Panc1 (cell line): ENCODE measurements at regions not wholly inside any gene's neighbourhood (a gene's known extent, or its start where the extent isn't known, plus 50 kb on each side); places are given as distances from the start of the nearest gene placed in this dataset.

Experiments used
- ATAC-seq: fragments of 200-7000 bp; cut with Tn5 transposase; 2 replicates; pipeline ENCODE4 v1.9.1; 2020; ENCODE audit warnings: mild to moderate bottlenecking, moderate library complexity
- BruUV-seq: library from RNA; stranded (reverse); fragments of 400-500 nt; replicated peaks from 2 replicates; lab custom pipeline; 2021; lab: Mats Ljungman, UMichigan
- CTCF ChIA-PET: fragments of 300-600 bp; sonication (Branson Sonifier 250); formaldehyde crosslinking; loops from one replicate; lab custom pipeline; 2022; ENCODE audit warnings: antibody characterized with exemption; lab: Charles Lee
- POLR2A ChIA-PET: fragments of 300-600 bp; sonication (Branson Sonifier 250); formaldehyde crosslinking; loops from one replicate; lab custom pipeline; 2022; ENCODE audit warnings: antibody characterized with exemption; lab: Charles Lee
- DNase-seq: peaks from one replicate; pipeline ENCODE4 v3.0.0-alpha.2; 2010; ENCODE audit warnings: low read depth, low spot score
- H3K27ac ChIP-seq: 2 replicates; pipeline ENCODE4 v1.5.1; 2011; ENCODE audit warnings: mild to moderate bottlenecking, low read length, inconsistent platforms
- H3K27me3 ChIP-seq: fragments of 200-500 bp; sonication (Bioruptor generic); 2 replicates; pipeline ENCODE4 v1.6.0; 2014; ENCODE audit warnings: low read length, inconsistent platforms; ENCODE audit not compliant: control insufficient read depth, insufficient read depth
- H3K36me3 ChIP-seq: fragments of 200-500 bp; sonication (Bioruptor generic); 2 replicates; pipeline ENCODE4 v1.5.1; 2014; ENCODE audit warnings: inconsistent platforms, mild to moderate bottlenecking, low read length, moderate library complexity; ENCODE audit not compliant: control insufficient read depth, insufficient read depth
- H3K4me1 ChIP-seq: 2 replicates; pipeline ENCODE4 v1.5.1; 2011; ENCODE audit warnings: inconsistent platforms, mild to moderate bottlenecking, low read length, moderate library complexity; ENCODE audit not compliant: control insufficient read depth, insufficient read depth
- H3K4me3 ChIP-seq, 2 experiments: 2 replicates each; pipeline ENCODE4 v1.5.1; 2011 to 2012; ENCODE audit warnings: low read depth in 2 of 2, low read length in 2 of 2, mild to moderate bottlenecking in 2 of 2, inconsistent platforms in 1 of 2, moderate library complexity in 1 of 2
- H3K9me3 ChIP-seq: fragments of 200-500 bp; sonication (Bioruptor generic); 2 replicates; pipeline ENCODE4 v1.5.1; 2014; ENCODE audit warnings: low read depth, mild to moderate bottlenecking, inconsistent platforms, low read length, moderate library complexity; ENCODE audit not compliant: control insufficient read depth, insufficient read depth
- POLR2AphosphoS5 ChIP-seq: IDR thresholded peaks from 2 replicates; pipeline ENCODE4 v1.6.1; 2012; ENCODE audit warnings: mild to moderate bottlenecking, low read depth, low read length, moderate library complexity
- REST ChIP-seq, 2 experiments: IDR thresholded peaks; 2 replicates each; pipeline ENCODE4 v1.6.1; 2011 to 2012; ENCODE audit warnings: low read depth in 2 of 2, control low read depth in 1 of 2, low read length in 1 of 2, mild to moderate bottlenecking in 1 of 2, moderate library complexity in 1 of 2; ENCODE audit not compliant: insufficient read depth in 1 of 2
- SIN3A ChIP-seq: IDR thresholded peaks from 2 replicates; pipeline ENCODE4 v1.6.1; 2012; ENCODE audit warnings: low read depth, mild to moderate bottlenecking, low read length, moderate library complexity, borderline replicate concordance; ENCODE audit not compliant: insufficient read depth
- TCF7L2 ChIP-seq: IDR thresholded peaks from 2 replicates; pipeline ENCODE4 v1.6.1; 2011; ENCODE audit warnings: mild to moderate bottlenecking, low read depth, low read length, inconsistent platforms
- in situ Hi-C: cut with HindIII; loops from 2 replicates; pipeline ENCODE4 v1.10.0; 2016; ENCODE audit warnings: low sequenced_read_pairs, low pct_unique_long_range_greater_than_20kb
- intact Hi-C: fragments of 100-400 bp; cut with micrococcal nuclease; formaldehyde crosslinking; loops from one replicate; pipeline ENCODE4 v1.10.0; 2022; ENCODE audit not compliant: unreplicated experiment
- TF ChIP-seq, protein P1 (sequence below): fragments of 450-650 bp; IDR thresholded peaks from 2 replicates; pipeline ENCODE4 v1.5.1; 2017; ENCODE audit warnings: mild to moderate bottlenecking

DNA sequence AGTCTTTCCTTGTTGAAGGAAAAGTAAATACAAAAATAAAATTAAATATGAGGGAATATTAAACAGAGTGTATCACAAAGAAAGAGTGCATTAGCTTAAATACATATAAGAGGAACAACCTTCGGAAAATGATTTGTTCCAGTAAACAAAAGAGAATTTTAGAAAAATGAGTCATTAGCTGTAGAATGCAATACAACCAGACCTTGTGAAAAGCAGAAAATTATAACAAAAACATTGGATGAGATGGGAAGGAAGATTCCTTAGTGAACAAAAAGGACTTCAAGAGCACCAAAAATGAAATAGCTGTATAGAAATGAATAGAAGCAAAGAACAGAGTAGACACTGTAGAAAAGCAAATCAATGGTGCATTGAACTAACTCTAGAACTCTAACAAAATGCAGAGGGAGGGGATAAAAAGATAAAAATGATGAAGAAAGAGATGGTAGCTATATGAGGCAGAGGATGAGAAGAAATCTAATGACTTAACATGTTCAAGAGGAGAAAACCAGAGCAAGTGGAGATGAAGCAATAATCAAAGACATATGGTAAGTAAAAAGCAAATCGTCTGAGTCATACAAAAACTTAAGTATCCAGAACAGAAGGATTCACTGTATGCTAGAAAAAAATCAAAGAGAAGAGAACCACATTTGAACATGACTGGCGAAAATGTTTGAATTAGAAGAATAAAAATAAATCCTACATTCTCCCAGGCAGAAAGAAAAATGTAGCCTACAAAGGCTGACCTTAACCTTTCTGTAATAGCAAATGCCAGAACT lies 190.5 kb downstream of the TMEM26 start:
- no TSS peak for BruUV-seq
- intact Hi-C loops, result no loop called here
- no peaks in the 10 kb centered on the region for H3K36me3 ChIP-seq
- H3K4me3 ChIP-seq, result no peak overlapping the region
- in situ Hi-C loops, result no loop called here
- no peak for DNase-seq
- no peak for TF ChIP-seq POLR2AphosphoS5
- no peak for TF ChIP-seq SIN3A
- TF ChIP-seq, protein P1, sequence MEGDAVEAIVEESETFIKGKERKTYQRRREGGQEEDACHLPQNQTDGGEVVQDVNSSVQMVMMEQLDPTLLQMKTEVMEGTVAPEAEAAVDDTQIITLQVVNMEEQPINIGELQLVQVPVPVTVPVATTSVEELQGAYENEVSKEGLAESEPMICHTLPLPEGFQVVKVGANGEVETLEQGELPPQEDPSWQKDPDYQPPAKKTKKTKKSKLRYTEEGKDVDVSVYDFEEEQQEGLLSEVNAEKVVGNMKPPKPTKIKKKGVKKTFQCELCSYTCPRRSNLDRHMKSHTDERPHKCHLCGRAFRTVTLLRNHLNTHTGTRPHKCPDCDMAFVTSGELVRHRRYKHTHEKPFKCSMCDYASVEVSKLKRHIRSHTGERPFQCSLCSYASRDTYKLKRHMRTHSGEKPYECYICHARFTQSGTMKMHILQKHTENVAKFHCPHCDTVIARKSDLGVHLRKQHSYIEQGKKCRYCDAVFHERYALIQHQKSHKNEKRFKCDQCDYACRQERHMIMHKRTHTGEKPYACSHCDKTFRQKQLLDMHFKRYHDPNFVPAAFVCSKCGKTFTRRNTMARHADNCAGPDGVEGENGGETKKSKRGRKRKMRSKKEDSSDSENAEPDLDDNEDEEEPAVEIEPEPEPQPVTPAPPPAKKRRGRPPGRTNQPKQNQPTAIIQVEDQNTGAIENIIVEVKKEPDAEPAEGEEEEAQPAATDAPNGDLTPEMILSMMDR, result no peak
- TF ChIP-seq TCF7L2, result no peak
- TF ChIP-seq REST (IDR thresholded peaks at IDR 0.05; ENCODE audit: insufficient read depth in 1 of 2, low read depth in 2 of 2, low read length in 1 of 2), result no peak
- ChIA-PET CTCF (no interaction called here), POLR2A (no interaction called here)
- H3K27ac ChIP-seq, result no peak overlapping the region
- no peaks in the 10 kb centered on the region for H3K4me1 ChIP-seq
- H3K27me3 ChIP-seq, result no peaks in the 10 kb centered on the region
- no peaks in the 10 kb centered on the region for H3K9me3 ChIP-seq
- ATAC-seq, result no peak

- no peaks in the 10 kb centered on the region for H3K36me3 ChIP-seq
- intact Hi-C loops (no loop called here), in situ Hi-C loops (no loop called here)
- BruUV-seq, result no TSS peak
- no peak overlapping the region for H3K27ac ChIP-seq
- TF ChIP-seq REST (IDR thresholded peaks at IDR 0.05; ENCODE audit: insufficient read depth in 1 of 2, low read depth in 2 of 2, low read length in 1 of 2) (no peak), TCF7L2 (no peak)
- H3K9me3 ChIP-seq, result no peaks in the 10 kb centered on the region
- H3K27me3 ChIP-seq, result no peaks in the 10 kb centered on the region
- CTCF ChIA-PET, result no interaction called here
- POLR2A ChIA-PET, result no interaction called here
- DNase-seq (no peak), ATAC-seq (no peak)
- no peaks in the 10 kb centered on the region for H3K4me1 ChIP-seq
- H3K4me3 ChIP-seq, result no peak overlapping the region
Observed at GRCh38 chr10:61257956-61258496, 195.2 kb downstream of the TMEM26 start.
